ENCODE measurements at regions not wholly inside any gene's neighbourhood (a gene's known extent, or its start where the extent isn't known, plus 50 kb on each side); places are given as distances from the start of the nearest gene placed in this dataset.

DNA sequence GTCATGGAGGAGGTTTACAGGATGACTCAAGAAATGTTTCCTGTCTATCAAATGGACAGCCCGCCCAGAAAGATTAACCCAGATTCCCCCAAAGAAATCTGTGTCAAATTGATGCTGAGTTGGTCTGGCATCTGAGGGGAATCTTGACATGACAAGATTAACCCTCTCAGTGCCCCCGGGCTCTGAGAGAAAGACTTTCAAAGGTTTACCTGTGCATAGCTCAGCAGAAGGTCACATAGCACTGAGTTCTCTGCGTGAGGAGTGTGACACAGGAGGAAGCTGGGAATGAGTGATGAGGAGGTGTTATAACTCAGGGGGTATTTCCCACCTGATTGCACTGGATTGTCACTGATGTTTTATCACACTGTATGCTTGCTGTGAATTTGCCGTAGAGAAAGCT is 601.2 kb downstream of the DHX35 start:
- TF ChIP-seq, protein P1, sequence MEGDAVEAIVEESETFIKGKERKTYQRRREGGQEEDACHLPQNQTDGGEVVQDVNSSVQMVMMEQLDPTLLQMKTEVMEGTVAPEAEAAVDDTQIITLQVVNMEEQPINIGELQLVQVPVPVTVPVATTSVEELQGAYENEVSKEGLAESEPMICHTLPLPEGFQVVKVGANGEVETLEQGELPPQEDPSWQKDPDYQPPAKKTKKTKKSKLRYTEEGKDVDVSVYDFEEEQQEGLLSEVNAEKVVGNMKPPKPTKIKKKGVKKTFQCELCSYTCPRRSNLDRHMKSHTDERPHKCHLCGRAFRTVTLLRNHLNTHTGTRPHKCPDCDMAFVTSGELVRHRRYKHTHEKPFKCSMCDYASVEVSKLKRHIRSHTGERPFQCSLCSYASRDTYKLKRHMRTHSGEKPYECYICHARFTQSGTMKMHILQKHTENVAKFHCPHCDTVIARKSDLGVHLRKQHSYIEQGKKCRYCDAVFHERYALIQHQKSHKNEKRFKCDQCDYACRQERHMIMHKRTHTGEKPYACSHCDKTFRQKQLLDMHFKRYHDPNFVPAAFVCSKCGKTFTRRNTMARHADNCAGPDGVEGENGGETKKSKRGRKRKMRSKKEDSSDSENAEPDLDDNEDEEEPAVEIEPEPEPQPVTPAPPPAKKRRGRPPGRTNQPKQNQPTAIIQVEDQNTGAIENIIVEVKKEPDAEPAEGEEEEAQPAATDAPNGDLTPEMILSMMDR (conservative IDR thresholded peaks at IDR 0.05; ENCODE audit: low read length), result no peak
- TF ChIP-seq EZH2phosphoT487 (IDR thresholded peaks at IDR 0.05; ENCODE audit: borderline replicate concordance), result no peak
